VCaP (cell line): ENCODE measurements at regions not wholly inside any gene's neighbourhood (a gene's known extent, or its start where the extent isn't known, plus 50 kb on each side); places are given as distances from the start of the nearest gene placed in this dataset.
"Not testable (repeated sequence)": the region's sequence is repeated elsewhere in the genome, so short reads cannot be mapped to it uniquely, and the experiment has no call there.

Experiments used
- H3K27ac ChIP-seq: fragments of 450-650 bp; 2 replicates; pipeline ENCODE4 v1.5.1; 2017
- TF ChIP-seq, protein P1 (sequence below): fragments of 450-650 bp; conservative IDR thresholded peaks from 2 replicates; pipeline ENCODE4 v1.5.1; 2017; ENCODE audit warnings: mild to moderate bottlenecking, moderate library complexity

DNA sequence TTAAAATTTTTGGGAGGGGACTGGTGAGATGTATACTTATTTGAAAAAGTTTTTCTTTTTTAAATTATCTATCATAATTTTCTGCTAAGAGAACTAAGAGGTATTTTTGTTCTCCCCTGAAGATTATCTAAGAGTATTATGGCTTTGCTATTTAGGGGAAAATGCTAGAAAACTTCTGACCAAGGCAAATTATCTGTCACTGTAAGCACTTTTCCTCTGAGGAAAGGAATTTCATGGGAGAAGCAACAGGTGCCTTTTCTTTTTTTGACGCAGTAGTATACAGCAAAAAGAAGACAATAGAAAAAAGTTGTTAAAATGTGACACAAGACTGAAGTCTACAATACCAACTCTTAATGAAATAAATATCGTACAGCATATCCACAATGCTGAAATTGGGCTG lies 201.6 kb upstream of the NANOGP8 start:
- TF ChIP-seq, protein P1, sequence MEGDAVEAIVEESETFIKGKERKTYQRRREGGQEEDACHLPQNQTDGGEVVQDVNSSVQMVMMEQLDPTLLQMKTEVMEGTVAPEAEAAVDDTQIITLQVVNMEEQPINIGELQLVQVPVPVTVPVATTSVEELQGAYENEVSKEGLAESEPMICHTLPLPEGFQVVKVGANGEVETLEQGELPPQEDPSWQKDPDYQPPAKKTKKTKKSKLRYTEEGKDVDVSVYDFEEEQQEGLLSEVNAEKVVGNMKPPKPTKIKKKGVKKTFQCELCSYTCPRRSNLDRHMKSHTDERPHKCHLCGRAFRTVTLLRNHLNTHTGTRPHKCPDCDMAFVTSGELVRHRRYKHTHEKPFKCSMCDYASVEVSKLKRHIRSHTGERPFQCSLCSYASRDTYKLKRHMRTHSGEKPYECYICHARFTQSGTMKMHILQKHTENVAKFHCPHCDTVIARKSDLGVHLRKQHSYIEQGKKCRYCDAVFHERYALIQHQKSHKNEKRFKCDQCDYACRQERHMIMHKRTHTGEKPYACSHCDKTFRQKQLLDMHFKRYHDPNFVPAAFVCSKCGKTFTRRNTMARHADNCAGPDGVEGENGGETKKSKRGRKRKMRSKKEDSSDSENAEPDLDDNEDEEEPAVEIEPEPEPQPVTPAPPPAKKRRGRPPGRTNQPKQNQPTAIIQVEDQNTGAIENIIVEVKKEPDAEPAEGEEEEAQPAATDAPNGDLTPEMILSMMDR, result no peak
- H3K27ac ChIP-seq, result no peak overlapping the region

DNA sequence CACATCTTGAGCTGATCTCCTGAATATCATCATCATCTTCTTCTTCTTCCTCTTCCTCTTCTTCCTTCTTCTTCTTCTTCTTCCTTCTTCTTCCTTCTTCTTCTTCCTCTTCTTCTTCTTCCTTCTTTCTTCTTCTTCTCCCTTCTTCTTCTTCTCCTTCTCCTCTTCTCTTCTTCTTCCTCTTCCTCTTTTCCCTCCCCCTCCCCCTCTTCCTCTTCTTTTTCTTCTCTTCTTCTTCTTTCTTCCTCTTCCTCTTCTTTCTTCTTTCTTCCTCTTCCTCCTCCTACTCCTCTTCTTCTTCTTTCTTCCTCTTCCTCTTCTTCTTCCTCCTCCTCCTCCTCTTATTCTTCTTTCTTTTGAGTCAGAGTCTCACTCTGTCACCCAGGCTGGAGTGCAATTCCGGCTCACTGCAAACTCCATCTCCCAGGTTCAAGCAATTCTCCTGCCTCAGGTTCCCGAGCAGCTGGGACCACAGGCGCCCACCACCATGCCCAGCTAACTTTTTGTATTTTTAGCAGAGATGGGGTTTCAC lies 197.9 kb upstream of the NANOGP8 start:
- TF ChIP-seq, protein P1, result no peak
- H3K27ac ChIP-seq, result no peak overlapping the region

DNA sequence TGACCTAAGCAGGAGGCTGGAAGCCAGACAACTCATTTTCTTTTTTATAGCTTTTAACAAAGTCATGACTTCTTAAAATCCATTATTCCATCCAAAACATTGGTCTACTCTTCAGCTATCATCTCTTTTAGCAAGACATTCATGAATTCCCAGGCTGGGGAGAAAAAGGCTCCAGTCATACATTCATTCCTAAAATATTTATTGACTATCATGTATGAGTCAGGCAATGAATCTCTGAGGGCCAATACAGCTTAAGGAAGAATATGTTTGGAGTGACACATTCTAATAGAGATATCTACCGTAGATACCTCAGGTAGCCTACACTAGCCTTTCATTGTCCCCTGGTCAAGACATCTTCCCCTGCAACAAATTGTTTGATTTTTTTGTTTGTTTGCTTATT lies 196.4 kb upstream of the NANOGP8 start:
- TF ChIP-seq, protein P1, result no peak
- no peak overlapping the region for H3K27ac ChIP-seq

DNA sequence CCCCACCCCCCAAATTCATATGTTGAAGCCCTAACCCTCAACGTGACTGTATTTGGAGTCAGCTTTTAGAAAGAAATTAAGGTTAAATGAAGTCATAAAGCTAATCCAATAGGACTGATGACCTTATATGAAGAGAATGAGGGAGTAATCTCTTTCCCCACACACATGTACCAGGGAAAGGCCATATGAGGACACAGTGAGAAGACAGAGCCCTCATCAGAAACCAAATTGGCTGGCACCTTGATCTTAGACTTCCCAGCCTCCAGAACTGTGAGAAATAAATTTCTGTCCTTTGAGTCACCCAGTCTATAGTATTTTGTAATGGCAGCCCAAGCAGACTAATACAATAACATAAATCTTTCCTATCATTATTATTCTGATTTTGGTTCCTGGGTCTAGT lies 194.7 kb upstream of the NANOGP8 start:
- H3K27ac ChIP-seq, result no peak overlapping the region
- TF ChIP-seq, protein P1, result no peak

DNA sequence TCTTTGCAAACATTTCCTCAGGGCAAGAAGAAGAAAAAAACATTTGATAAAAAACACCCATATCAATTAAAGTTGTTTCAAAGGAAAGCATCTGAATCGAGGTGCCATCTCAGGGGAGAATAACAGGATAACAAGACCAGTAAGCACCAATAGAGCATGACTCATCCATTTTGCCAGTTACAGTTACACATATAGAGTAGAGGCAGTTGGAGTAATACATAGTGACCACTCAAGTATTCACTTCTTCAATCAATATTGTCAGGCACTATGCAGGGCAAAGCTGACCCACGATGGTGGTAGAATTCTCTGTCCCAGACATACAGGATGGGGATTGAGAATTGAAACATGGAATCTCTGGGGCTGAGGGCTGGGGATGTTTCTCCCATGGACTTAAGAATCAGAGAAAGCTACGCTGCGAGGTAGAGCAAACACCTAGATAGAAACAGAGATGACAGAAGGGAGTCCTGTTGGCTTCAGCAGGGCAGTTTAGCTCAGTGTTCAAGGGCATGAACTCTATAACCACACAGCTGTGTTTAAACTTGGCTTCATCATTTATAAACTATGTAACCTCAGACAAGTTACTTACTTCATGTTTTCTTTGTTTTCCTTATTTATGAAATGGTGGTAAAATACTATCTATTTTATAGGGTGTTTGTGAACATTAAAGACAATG lies 186.4 kb upstream of the NANOGP8 start:
- H3K27ac ChIP-seq, result no peak overlapping the region
- TF ChIP-seq, protein P1, result no peak

DNA sequence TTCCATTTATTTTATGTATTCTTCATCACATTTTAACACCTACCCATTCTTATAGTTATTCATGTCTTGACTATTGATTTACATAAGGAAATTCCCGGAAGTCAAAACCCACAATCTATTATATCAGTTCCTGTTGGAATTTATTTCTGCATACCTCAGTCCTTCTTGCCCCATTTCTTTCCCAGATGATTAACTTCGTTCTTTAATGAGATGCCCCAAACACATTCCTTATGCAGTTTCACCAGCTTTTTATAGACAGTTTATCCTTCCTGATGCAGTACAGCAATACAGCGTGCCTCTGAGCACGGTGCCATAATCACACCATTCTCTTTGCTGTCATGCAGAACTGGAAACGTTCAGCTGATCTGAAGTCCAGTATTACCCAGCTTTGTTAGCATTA lies 175.8 kb upstream of the NANOGP8 start:
- no peak overlapping the region for H3K27ac ChIP-seq
- TF ChIP-seq, protein P1, result no peak

DNA sequence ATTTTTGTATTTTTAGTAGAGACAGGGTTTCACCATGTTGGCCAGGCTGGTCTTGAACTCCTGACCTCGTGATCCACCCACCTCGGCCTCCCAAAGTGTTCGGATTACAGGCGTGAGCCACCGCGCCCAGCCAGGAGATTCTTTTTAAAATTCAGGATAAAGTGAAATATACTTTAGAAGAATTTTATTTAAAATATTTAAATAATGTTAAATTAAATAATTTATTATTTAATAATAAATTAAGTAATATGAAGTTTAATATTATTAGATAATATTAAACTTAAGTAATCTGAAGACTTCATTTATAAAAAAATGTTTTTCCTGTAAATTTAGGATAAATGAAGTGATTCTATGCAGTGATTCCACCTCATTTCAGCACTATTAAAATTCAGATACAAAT lies 175.2 kb upstream of the NANOGP8 start:
- not testable (repeated sequence) for H3K27ac ChIP-seq

DNA sequence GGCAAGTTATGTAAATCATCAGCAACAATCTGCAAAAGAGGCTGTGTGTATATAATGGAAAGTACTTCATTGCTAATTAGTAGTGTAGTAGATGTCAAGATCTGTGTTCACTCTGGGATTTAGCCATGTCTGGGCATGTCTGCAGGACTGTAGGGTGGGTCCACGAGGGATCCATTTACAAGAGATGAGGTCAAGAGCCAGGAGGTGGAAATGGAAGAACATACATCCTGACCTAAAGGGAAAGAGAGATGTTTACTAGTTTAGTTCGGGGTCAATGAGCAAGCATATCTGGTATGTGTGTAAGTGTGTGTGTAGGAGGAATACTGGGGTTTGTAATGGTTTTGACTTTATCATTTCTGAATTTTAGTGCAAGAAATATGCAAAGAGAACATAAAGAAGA lies 171.5 kb upstream of the NANOGP8 start:
- no peak overlapping the region for H3K27ac ChIP-seq
- TF ChIP-seq, protein P1, result no peak
